AML-193 (cell line): ENCODE measurements at regions not wholly inside any gene's neighbourhood (a gene's known extent, or its start where the extent isn't known, plus 50 kb on each side); places are given as distances from the start of the nearest gene placed in this dataset.
"Not testable (repeated sequence)": the region's sequence is repeated elsewhere in the genome, so short reads cannot be mapped to it uniquely, and the experiment has no call there.

ENCODE experiments used
- DNase-seq, 2 experiments: peaks; one replicate each; lab custom pipeline; 2025; lab: John Stamatoyannopoulos, UW

- peak; percentile 70 to 84 for DNase-seq
These were observed 321.1 kb downstream of the HS3ST3B1 start for GRCh38 chr17:14621826-14622614.

GRCh38 chr17:14619821-14620220 lies 318.9 kb downstream of the HS3ST3B1 start:
- DNase-seq: no peak

GRCh38 chr17:14616528-14616927 lies 315.6 kb downstream of the HS3ST3B1 start:
- DNase-seq: no peak

- peak; percentile 87 to 88 for DNase-seq
These were observed 304.4 kb downstream of the HS3ST3B1 start for GRCh38 chr17:14605267-14605599.

DNA sequence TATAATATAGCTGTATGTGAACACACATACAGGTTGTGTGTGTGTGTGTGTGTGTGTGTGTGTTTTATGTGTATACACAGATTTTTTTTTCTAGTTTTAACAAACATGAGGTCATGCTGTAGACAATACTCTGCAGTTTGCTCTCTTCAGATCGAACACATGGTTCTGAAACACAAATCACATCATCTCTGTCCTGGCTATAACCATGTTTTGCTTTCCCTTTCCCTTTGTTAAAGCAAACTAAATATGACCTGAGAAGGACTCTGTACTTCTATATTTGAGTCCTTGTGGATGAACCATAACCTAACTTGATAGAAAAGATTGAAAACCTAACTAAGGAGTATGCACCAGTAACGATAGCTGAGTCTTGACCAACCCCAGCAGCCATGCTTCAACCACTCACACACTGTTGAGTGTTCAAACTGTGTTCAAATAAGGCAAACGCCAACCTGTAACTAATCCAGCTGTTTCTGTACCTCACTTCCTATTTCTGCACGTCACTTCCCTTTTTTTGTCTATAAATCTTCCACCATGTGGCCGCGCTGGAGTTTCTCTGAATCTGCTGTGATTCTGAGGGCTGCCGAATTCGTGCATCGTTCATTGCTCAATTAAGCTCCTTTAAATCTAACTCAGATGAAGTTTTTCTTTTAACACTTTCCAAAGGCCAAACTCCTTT lies 303.8 kb downstream of the HS3ST3B1 start:
- peak; percentile 84 to 88 for DNase-seq

DNA sequence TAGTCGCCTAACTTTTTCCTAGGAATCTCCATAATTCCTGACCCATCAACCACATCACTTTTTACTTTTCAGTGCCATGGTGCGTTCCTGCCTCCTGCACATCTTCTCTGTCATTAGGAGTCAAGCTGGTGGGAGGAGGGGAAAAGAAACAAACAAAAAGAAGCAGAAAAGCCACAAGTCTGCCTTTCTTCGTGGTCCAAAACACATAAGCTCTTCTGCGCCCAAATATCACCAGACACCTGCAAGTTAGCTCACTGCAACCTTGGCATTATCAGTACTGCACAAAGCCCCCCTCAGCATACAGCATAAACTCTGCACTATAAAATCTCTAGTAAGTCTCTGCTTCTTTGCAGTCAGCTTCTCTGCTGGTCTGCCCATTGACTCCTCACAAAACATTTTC lies 295.3 kb downstream of the HS3ST3B1 start:
- no peak for DNase-seq

DNA sequence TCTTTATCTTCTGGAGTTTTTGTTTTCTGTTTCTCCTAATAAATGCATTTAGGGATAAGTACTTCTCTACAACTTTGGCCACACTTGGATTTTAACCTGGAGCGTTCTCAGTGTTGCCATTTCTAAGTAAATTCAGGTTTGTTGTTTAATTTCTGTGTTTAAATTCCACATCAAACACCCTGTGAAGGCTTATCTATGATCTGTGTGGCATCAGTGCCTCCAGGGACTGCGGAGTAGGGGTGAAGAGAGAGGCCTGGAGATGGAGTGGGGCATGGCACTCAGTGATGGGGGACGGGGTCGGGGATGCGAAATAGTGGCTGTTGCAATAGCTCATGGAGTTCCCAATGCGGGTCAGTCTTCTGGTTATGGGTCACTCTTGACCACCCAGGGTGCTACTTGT lies 294.8 kb downstream of the HS3ST3B1 start:
- no peak for DNase-seq

DNA sequence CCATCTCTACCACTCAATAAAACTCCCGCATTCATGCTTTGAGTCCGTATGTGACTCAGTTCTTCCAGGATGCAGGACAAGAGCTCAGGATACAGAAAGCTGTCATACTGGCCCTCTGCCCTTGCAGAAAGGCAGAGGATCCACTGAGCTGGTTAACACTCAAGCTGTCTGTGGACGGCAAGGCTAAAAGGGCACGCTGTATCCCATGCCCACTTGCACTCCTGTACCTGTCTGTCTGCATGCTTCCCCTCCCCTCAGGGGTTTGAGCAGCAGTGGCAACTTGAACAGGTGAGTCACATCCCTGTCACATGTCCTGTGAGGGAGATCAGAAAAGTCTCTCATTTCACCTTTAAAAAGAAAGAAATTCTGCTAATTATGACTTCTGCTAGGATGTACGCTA lies 293.8 kb downstream of the HS3ST3B1 start:
- no peak for DNase-seq

DNA sequence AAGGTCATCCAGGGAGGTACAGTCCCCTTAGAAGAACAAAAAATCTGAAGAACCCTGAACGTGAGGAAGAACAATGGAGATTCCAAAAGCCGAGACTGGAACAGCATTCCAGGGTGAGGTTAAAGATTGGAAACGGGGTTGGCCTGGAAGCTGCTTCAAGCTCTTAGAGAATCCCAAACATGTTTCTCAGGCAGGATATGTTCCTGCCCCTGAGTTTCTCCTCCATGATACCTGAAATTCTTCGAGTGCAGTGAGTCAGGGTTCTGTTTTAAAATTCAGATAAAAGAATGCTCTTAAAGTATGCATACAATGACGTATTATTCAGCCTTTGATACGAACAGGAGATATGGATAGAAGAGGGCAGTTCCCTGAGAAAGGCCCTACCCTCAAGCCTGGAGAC lies 293.1 kb downstream of the HS3ST3B1 start:
- DNase-seq: no peak

DNA sequence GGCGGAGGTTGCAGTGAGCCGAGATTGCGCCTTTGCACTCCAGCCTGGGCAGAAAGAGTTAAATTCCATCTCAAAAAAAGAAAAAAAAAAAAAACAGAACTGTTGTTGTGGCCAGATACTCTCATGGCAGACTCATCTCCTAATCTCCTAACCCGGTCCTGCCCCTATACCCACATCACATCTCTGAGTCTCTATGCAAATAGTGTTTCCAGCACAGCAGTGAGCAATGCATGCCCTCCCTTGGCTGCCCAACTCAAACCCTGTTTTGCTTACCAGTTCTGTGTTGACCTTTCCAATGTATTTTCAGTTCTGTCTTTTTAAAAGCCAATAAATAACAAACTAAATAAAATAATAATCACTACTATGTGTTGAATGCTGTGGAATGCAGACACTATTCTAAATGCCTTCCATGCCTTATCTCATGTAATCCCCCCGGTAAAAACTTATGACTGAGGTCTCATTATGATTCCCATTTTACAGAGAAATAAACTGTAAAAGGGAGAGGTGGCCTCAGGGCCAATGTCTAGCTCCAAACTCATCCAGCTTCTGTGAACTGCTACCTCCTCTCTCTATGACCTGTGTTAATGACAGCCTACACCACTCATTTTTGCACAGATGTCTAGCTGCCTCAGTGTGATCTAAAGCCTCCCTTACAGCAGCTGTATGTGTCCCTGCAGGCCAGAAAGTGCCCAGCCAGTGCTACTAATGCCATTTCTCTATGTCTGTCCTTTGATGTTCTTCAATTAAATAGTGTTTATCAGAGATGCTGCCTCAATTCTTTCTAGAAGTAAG lies 289.8 kb downstream of the HS3ST3B1 start:
- no peak for DNase-seq

DNA sequence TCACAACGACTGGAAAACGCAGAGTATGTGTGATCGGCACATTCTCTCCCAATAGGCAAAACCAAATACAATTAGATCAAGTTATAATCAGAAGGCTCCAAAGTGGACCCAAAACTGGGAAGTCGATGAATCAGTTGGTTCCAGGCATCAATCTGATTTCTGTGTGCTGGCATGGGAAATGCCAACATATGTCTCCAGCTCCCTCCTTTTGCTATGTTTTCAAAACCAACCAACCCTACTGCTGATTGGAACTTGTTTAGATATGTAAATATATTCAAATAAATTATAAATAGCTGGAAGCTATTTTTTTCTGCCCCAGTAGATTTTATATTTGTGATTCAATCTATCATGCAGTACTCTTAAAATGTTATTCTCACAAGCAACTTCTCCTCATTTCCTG lies 284.2 kb downstream of the HS3ST3B1 start:
- no peak for DNase-seq

DNA sequence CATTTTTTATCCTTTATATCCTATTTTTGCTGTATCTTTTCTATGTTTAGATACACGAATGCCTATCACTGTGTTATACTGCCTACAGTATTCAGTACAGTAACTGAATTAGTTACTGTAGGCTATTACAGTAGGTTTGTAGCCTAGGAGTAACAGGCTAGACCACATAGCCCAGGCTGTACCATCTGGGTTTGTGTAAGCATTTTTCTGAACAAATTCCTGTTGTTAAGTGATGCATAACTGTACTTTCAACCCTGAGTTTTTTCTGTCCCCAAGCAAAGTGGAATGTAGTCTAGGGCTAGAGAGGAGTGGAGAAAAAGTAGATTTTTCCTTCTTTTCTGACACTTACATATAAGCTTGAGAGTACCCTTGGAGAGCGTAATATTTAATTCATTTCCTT lies 282.1 kb downstream of the HS3ST3B1 start:
- no peak for DNase-seq

GRCh38 chr17:14581186-14581830 lies 280.4 kb downstream of the HS3ST3B1 start:
- no peak for DNase-seq

- DNase-seq: no peak
These were observed 279.6 kb downstream of the HS3ST3B1 start for GRCh38 chr17:14580499-14580898.

GRCh38 chr17:14579716-14580115 lies 278.8 kb downstream of the HS3ST3B1 start:
- DNase-seq: no peak

DNA sequence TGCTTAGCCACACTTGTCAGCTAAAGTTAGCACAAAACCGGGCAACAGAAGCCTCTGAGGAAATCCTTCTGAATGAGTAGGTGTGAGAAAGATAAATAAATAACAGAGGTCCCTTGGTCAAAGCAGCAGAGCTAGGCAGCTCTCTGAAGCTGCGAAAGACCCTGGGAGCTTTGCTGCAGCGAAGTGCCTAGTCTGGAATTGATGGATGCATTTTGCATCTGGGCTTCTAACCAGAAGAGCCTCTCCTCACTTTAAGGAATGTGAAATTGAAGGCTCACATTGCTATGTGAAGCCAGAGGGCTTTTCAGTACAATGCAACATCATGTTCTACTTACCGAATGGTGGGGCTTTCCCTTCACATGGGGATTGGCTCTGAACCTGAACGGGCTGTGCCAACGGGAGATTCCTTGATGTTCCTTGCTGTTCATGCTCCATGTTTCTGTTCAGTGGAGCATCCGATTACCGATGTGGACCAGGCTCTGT lies 274.6 kb downstream of the HS3ST3B1 start:
- DNase-seq: no peak

- DNase-seq: not testable (repeated sequence)
These were observed 259.4 kb downstream of the HS3ST3B1 start for GRCh38 chr17:14560325-14560724.

GRCh38 chr17:14559264-14560119 lies 258.6 kb downstream of the HS3ST3B1 start:
- no peak for DNase-seq

DNA sequence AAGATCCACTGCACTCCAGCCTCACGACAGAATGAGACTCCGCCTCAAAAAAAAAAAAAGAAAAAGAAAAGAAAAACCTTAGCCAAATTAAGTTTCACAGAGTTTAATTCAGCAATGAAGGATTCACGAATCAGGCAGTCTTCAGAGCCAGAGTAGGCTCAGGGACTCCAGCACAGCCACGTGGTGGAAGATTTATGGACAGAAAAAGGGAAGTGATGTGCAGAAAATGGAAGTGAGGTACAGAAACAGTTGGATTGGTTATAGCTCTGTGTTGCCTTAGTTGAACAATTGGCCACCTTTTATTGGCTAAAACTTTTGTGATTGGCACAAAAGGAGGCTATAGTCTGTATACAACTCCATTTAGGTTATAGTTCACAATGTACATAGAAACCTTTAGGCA lies 256.6 kb downstream of the HS3ST3B1 start:
- DNase-seq: peak in 1 of 2 experiments; percentile 0

GRCh38 chr17:14553847-14554246 lies 253.0 kb downstream of the HS3ST3B1 start:
- DNase-seq: no peak

DNA sequence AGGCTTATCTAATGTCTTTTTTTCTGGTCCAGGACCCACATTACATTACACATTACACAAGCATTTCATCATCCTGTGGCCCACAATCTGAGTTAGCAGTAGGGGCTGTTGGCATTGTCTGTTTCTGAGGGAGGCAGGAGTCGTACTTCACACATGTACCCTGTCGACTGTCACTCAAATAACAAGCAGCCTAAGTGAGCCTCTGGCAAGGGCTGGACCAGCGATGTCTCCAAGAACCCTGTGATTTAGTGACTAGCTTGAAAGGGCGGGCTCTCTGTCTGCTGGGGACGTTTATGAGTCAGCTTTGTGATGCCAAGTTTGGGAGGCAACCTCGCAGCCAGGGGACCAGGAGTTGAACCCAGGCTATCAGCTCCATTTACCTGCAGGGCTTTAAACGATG lies 251.4 kb downstream of the HS3ST3B1 start:
- DNase-seq: no peak
